OCI-LY1 (cell line): ENCODE measurements at regions not wholly inside any gene's neighbourhood (a gene's known extent, or its start where the extent isn't known, plus 50 kb on each side); places are given as distances from the start of the nearest gene placed in this dataset.

Experiments used
- H2AFZ ChIP-seq: fragments of 200-600 bp; sonication (generic), shearing (Covaris generic); 2 replicates; pipeline ENCODE4 v1.6.0; 2014; ENCODE audit warnings: antibody characterized with exemption, mild to moderate bottlenecking, low read length
- H3F3A ChIP-seq: fragments of 200-600 bp; sonication (generic), shearing (Covaris generic); 2 replicates; pipeline ENCODE4 v1.6.0; 2014; ENCODE audit warnings: mild to moderate bottlenecking, antibody characterized with exemption, low read length, moderate library complexity; ENCODE audit not compliant: insufficient read depth
- H3K27ac ChIP-seq: fragments of 200-600 bp; sonication (generic); 2 replicates; pipeline ENCODE4 v1.5.1; 2014; ENCODE audit warnings: low read length, mixed run types, mild to moderate bottlenecking, low read depth; ENCODE audit not compliant: poor library complexity, severe bottlenecking
- H3K27me3 ChIP-seq: fragments of 200-600 bp; sonication (generic); 2 replicates; pipeline ENCODE4 v1.6.0; 2014; ENCODE audit warnings: antibody characterized with exemption, mild to moderate bottlenecking, low read length, moderate library complexity; ENCODE audit not compliant: insufficient read depth
- H3K36me3 ChIP-seq: fragments of 200-600 bp; sonication (generic); 2 replicates; pipeline ENCODE4 v1.6.1; 2014; ENCODE audit warnings: mild to moderate bottlenecking, antibody characterized with exemption, low read length, moderate library complexity, mixed read lengths; ENCODE audit not compliant: insufficient read depth
- H3K4me1 ChIP-seq: fragments of 200-600 bp; sonication (generic); 2 replicates; pipeline ENCODE4 v1.5.1; 2014; ENCODE audit warnings: mild to moderate bottlenecking, low read length, moderate library complexity; ENCODE audit not compliant: insufficient read depth, severe bottlenecking
- H3K4me2 ChIP-seq: fragments of 200-600 bp; sonication (generic), shearing (Covaris generic); 2 replicates; pipeline ENCODE4 v1.6.1; 2014; ENCODE audit warnings: low read length
- H3K4me3 ChIP-seq: fragments of 200-600 bp; sonication (generic); 2 replicates; pipeline ENCODE4 v1.5.1; 2014; ENCODE audit warnings: low read length, low read depth, mild to moderate bottlenecking, mixed read lengths; ENCODE audit not compliant: poor library complexity, severe bottlenecking
- H3K79me2 ChIP-seq: fragments of 200-600 bp; shearing (Covaris generic); 2 replicates; pipeline ENCODE4 v1.6.1; 2016; ENCODE audit warnings: mixed run types, low read length, mixed read lengths; ENCODE audit not compliant: insufficient read depth
- H3K9ac ChIP-seq: fragments of 200-600 bp; sonication (generic), shearing (Covaris generic); 2 replicates; pipeline ENCODE4 v1.6.1; 2014; ENCODE audit warnings: mild to moderate bottlenecking, low read length, mixed read lengths
- H3K9me2 ChIP-seq: fragments of 200-600 bp; sonication (generic), shearing (Covaris generic); 2 replicates; pipeline ENCODE4 v1.6.1; 2014; ENCODE audit warnings: low read depth, mild to moderate bottlenecking, low read length, mixed read lengths
- H3K9me3 ChIP-seq: fragments of 200-600 bp; shearing (Covaris generic); 2 replicates; pipeline ENCODE4 v1.6.1; 2014; ENCODE audit warnings: low read length, mixed read lengths
- H4K20me1 ChIP-seq: fragments of 200-600 bp; sonication (generic), shearing (Covaris generic); 2 replicates; pipeline ENCODE4 v1.6.0; 2016; ENCODE audit warnings: mild to moderate bottlenecking, low read length; ENCODE audit not compliant: insufficient read depth
- EZH2 ChIP-seq: fragments of 200-600 bp; sonication (generic), shearing (Covaris generic); IDR thresholded peaks from 2 replicates; pipeline ENCODE4 v1.8.0; 2017; ENCODE audit warnings: borderline replicate concordance, mixed run types, mild to moderate bottlenecking, antibody characterized with exemption, low read length, moderate library complexity, mixed read lengths
- TF ChIP-seq, protein P1 (sequence below): fragments of 200-600 bp; sonication (generic), shearing (Covaris generic); IDR thresholded peaks from 2 replicates; pipeline ENCODE4 v1.5.1; 2017; ENCODE audit warnings: mild to moderate bottlenecking, antibody characterized with exemption, low read length, moderate library complexity, mixed read lengths

DNA sequence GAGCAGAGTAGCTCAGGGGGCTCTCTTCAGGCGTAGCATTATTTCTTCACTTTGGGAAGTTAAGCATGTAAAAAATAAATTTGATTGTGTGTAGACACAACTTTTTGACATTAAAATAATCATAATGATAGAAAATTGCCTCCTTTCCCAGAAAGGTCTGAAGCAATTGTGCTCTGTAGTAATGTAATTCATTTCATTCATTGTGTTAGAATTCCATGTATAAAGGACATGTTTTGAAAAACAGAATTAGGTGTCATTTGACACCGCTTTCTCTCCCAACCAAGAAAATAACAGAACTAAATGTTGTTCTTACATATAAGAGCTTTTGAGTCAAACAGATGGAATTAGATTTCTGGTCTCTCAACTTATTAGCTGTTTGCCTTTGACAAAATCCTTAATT, 1064.2 kb upstream of the FAM98A start:
- H3K4me2 ChIP-seq: no peak overlapping the region
- no peaks in the 10 kb centered on the region for H4K20me1 ChIP-seq
- H3F3A ChIP-seq: no peaks in the 10 kb centered on the region
- H3K36me3 ChIP-seq: no peaks in the 10 kb centered on the region
- no peaks in the 10 kb centered on the region for H3K9me2 ChIP-seq
- no peaks in the 10 kb centered on the region for H3K9me3 ChIP-seq
- H3K79me2 ChIP-seq: no peaks in the 10 kb centered on the region
- no peak overlapping the region for H3K4me3 ChIP-seq
- no peak for TF ChIP-seq EZH2
- TF ChIP-seq, protein P1, sequence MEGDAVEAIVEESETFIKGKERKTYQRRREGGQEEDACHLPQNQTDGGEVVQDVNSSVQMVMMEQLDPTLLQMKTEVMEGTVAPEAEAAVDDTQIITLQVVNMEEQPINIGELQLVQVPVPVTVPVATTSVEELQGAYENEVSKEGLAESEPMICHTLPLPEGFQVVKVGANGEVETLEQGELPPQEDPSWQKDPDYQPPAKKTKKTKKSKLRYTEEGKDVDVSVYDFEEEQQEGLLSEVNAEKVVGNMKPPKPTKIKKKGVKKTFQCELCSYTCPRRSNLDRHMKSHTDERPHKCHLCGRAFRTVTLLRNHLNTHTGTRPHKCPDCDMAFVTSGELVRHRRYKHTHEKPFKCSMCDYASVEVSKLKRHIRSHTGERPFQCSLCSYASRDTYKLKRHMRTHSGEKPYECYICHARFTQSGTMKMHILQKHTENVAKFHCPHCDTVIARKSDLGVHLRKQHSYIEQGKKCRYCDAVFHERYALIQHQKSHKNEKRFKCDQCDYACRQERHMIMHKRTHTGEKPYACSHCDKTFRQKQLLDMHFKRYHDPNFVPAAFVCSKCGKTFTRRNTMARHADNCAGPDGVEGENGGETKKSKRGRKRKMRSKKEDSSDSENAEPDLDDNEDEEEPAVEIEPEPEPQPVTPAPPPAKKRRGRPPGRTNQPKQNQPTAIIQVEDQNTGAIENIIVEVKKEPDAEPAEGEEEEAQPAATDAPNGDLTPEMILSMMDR: no peak
- no peak overlapping the region for H3K27ac ChIP-seq
- no peaks in the 10 kb centered on the region for H3K4me1 ChIP-seq
- H3K9ac ChIP-seq: no peak overlapping the region
- no peak overlapping the region for H2AFZ ChIP-seq
- H3K27me3 ChIP-seq: no peaks in the 10 kb centered on the region

DNA sequence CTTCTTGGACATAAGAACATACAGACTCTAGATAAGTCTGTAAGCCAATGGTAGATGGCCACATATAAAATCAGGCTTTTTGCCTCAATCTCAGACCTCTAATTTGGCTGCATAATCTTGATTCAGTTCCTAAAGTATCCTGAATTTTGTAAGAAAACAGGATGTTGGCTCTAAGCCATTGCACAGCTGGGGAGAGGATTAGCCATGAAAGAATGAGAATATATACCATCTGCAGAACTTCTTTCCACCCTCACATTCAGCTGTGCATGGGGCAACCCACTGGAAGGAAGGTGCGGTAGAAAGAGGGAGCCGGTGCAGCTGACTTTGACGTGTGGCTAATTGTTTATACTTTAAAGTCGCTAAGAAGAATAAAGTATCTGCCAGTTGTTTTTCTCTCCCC, 1061.6 kb upstream of the FAM98A start:
- TF ChIP-seq EZH2: no peak
- TF ChIP-seq, protein P1: no peak
- H3K4me1 ChIP-seq: no peaks in the 10 kb centered on the region
- no peaks in the 10 kb centered on the region for H3F3A ChIP-seq
- no peaks in the 10 kb centered on the region for H3K27me3 ChIP-seq
- no peaks in the 10 kb centered on the region for H3K36me3 ChIP-seq
- H3K9ac ChIP-seq: no peak overlapping the region
- no peaks in the 10 kb centered on the region for H3K79me2 ChIP-seq
- no peak overlapping the region for H3K27ac ChIP-seq
- no peaks in the 10 kb centered on the region for H3K9me2 ChIP-seq
- H3K4me2 ChIP-seq: no peak overlapping the region
- H3K9me3 ChIP-seq: no peaks in the 10 kb centered on the region
- H2AFZ ChIP-seq: no peak overlapping the region
- no peaks in the 10 kb centered on the region for H4K20me1 ChIP-seq
- no peak overlapping the region for H3K4me3 ChIP-seq

DNA sequence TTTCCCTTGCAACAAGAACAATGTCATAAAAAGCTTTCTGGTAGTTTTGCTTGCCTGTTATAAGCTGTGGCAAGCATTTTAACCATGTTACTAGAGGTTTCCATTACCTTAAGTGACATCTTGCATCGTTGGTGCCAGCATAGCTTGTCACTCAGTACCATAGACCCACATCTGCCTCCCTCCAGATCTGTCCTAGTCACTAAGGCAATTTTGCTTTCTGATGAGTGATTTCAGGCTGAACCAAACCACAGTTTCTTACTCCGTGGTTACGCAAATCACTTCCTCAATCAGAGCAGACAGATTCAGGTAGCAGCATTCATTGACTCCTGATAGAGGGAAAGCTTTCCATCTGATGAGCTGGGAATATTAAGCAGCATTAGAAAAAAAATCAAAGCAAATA, 1057.5 kb upstream of the FAM98A start:
- H3K4me3 ChIP-seq: no peak overlapping the region
- H3K9me2 ChIP-seq: no peaks in the 10 kb centered on the region
- no peaks in the 10 kb centered on the region for H3K79me2 ChIP-seq
- H2AFZ ChIP-seq: no peak overlapping the region
- H3K9me3 ChIP-seq: no peaks in the 10 kb centered on the region
- no peaks in the 10 kb centered on the region for H3K27me3 ChIP-seq
- no peak overlapping the region for H3K4me2 ChIP-seq
- H3K4me1 ChIP-seq: no peaks in the 10 kb centered on the region
- no peaks in the 10 kb centered on the region for H3F3A ChIP-seq
- no peak overlapping the region for H3K27ac ChIP-seq
- no peak for TF ChIP-seq EZH2
- TF ChIP-seq, protein P1: no peak
- H3K36me3 ChIP-seq: no peaks in the 10 kb centered on the region
- no peaks in the 10 kb centered on the region for H4K20me1 ChIP-seq
- H3K9ac ChIP-seq: no peak overlapping the region
